Amniotic epithelial cell (primary cell): ENCODE measurements at regions not wholly inside any gene's neighbourhood (a gene's known extent, or its start where the extent isn't known, plus 50 kb on each side); places are given as distances from the start of the nearest gene placed in this dataset.
"Not testable (repeated sequence)": the region's sequence is repeated elsewhere in the genome, so short reads cannot be mapped to it uniquely, and the experiment has no call there.

Experiments
- DNase-seq: peaks from one replicate; pipeline ENCODE4 v3.0.0-alpha.2; 2010; ENCODE audit warnings: low read depth

DNA sequence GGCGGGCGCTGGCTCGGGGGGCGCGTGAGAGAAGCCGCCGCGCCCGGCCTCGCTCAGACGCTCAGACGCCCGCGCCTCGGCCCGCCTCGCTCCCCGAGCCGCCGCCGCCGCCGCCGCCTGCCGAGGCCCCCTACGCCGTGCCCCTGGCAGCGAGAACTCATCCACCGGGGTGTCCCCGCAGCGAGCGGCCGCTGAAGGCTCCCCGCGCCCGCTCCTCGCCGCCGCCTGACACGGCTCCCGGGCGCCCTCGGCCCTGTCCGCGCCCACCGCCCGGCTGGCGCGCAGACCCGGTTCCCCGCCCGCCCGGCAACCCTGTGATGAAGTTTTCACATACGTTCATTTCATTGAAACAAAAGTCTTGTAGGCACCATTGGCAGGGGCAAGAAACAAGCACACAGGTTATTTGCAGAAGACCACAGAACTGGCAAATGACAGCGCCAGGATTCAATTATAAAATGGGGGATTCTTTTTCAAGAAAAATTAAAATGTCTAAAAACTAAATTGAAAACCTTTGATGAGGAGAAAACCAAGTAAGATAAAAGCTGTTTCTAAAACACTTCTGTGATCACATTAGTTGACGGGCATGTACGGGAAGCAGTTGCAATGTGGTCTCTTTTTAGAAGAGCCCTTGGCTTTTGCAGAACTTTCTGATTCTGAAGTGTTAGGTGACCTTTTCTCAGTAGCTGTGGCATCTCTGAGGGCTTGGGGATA is 50.5 kb upstream of the TUBA3D start:
- no peak for DNase-seq

- not testable (repeated sequence) for DNase-seq
Observed at GRCh38 chr2:131424605-131425114, 51.3 kb upstream of the TUBA3D start.

DNA sequence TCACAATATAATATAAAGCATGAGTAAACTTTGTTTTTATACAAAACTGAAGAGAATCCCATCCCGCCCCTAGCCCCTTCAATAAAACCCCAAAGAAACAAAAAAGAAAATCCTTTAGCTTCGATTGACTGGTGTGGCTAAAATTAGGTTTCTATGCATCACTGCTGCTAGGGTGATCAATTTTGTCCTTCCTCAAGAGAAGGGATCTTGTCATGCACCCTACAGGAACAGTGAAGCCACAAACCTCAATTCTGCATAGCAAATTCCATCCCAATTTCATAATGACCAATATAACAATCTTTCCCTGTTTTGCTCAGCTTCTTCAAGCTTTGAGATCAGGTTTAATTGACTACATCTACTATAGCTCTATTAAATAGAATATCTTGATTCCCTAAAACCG is 55.2 kb upstream of the TUBA3D start:
- not testable (repeated sequence) for DNase-seq

- DNase-seq: peak; percentile 7
Observed at GRCh38 chr2:131419441-131419840, 55.5 kb upstream of the RAB6D start.

GRCh38 chr2:131418625-131419024 is 54.7 kb upstream of the RAB6D start:
- DNase-seq: no peak

GRCh38 chr2:131417886-131418285 is 53.9 kb upstream of the RAB6D start:
- DNase-seq: no peak

DNA sequence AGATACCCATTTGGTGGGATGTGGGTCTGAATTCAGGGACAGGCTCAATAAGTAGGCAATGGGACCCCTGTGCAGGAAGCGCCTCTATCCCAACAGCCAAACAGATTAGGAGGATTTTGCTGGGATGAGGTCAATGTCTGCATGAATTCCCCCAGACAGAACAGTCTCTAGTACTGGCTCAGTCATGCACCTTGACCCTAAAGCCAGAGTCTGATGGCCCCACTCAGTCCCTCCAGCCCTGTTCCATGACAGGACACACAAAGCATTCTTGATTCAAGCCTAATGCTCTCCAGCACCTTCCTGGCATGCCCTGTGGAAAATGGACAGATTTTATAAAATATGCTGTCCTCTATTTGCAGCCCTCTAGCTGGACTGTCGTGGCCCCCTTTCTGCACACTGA is 49.8 kb upstream of the RAB6D start:
- DNase-seq: no peak
